Peyer's patch (tissue), 4 donors: ENCODE measurements at regions not wholly inside any gene's neighbourhood (a gene's known extent, or its start where the extent isn't known, plus 50 kb on each side); places are given as distances from the start of the nearest gene placed in this dataset.

Source experiments
- CTCF ChIP-seq, 6 experiments: fragments of 450-650 bp in 4 of 6; fragments of 200-600 bp in 2 of 6; sonication (generic) in 1 of 6; IDR thresholded peaks; one replicate each; pipeline ENCODE4 v1.5.1; 2017 to 2019; ENCODE audit warnings: antibody characterized with exemption in 6 of 6, mild to moderate bottlenecking in 3 of 6, moderate library complexity in 1 of 6
- POLR2A ChIP-seq, 2 donors: fragments of 450-650 bp; IDR thresholded peaks; one replicate each; pipeline ENCODE4 v1.5.1; 2017; ENCODE audit warnings: antibody characterized with exemption in 2 of 2, mild to moderate bottlenecking in 2 of 2, moderate library complexity in 2 of 2

- TF ChIP-seq CTCF (IDR thresholded peaks at IDR 0.05) (no peak), POLR2A (IDR thresholded peaks at IDR 0.05) (no peak)
Measured at GRCh38 chr4:54992266-54992665, 133.1 kb downstream of the KDR start.
